VCaP (cell line): ENCODE measurements at regions not wholly inside any gene's neighbourhood (a gene's known extent, or its start where the extent isn't known, plus 50 kb on each side); places are given as distances from the start of the nearest gene placed in this dataset.

Source experiments
- H3K27ac ChIP-seq: fragments of 450-650 bp; 2 replicates; pipeline ENCODE4 v1.5.1; 2017
- CTCF ChIP-seq: fragments of 450-650 bp; conservative IDR thresholded peaks from 2 replicates; pipeline ENCODE4 v1.5.1; 2017; ENCODE audit warnings: mild to moderate bottlenecking, moderate library complexity

GRCh38 chr7:142535123-142535779, 214.0 kb upstream of the PRSS1 start:
- H3K27ac ChIP-seq = peak overlapping the region; percentile 73
- peak; percentile 96 for TF ChIP-seq CTCF

GRCh38 chr7:142534726-142535122, 214.5 kb upstream of the PRSS1 start:
- TF ChIP-seq CTCF = no peak
- peak overlapping the region; percentile 73 for H3K27ac ChIP-seq

- no peak overlapping the region for H3K27ac ChIP-seq
- TF ChIP-seq CTCF = no peak
Measured at GRCh38 chr7:142533920-142534319, 215.4 kb upstream of the PRSS1 start.

GRCh38 chr7:142529591-142529990, 219.7 kb upstream of the PRSS1 start:
- no peak overlapping the region for H3K27ac ChIP-seq
- no peak for TF ChIP-seq CTCF

- H3K27ac ChIP-seq = no peak overlapping the region
- TF ChIP-seq CTCF = peak; percentile 22; the same call in 1 of the 2 replicates
Measured at GRCh38 chr7:142528608-142529408, 220.5 kb upstream of the PRSS1 start.

GRCh38 chr7:142523821-142524460, 225.3 kb upstream of the PRSS1 start:
- TF ChIP-seq CTCF = peak; percentile 69
- no peak overlapping the region for H3K27ac ChIP-seq

- H3K27ac ChIP-seq = no peak overlapping the region
- TF ChIP-seq CTCF = no peak
Measured at GRCh38 chr7:142522735-142523134, 226.5 kb upstream of the PRSS1 start.
